ENCODE measurements at regions not wholly inside any gene's neighbourhood (a gene's known extent, or its start where the extent isn't known, plus 50 kb on each side); places are given as distances from the start of the nearest gene placed in this dataset.
A peak's percentile ranks its signal among the peaks of the same experiment; 100 is the strongest.

GRCh38 chr3:27658741-27659140 lies 63.4 kb downstream of the EOMES start:
- Histone ChIP-seq H3K27me3 (ENCODE audit: insufficient read depth, low read length) (no peaks in the 10 kb centered on the region), H3K9ac (ENCODE audit: low read length) (no peak overlapping the region), H4K20me1 (ENCODE audit: insufficient read depth) (no peaks in the 10 kb centered on the region), H3K36me3 (ENCODE audit: control insufficient read depth in 1 of 2, insufficient read depth in 2 of 2, low read length in 2 of 2) (no peaks in the 10 kb centered on the region), H3K27ac (ENCODE audit: low read depth, low read length) (no peak overlapping the region), H3K4me1 (ENCODE audit: control insufficient read depth in 1 of 2, insufficient read depth in 2 of 2, low read length in 2 of 2) (peaks cover 5% of the 10 kb centered on the region in 2 experiments; a peak in 3 of 4 replicates), H2AFZ (ENCODE audit: low read depth, low read length, poor library complexity, severe bottlenecking) (peak overlapping the region; percentile 88), H3K9me3 (ENCODE audit: control insufficient read depth in 1 of 2, insufficient read depth in 1 of 2, low read depth in 1 of 2, low read length in 2 of 2) (no peaks in the 10 kb centered on the region), H3K9me2 (ENCODE audit: insufficient read depth) (no peaks in the 10 kb centered on the region), H3K79me2 (ENCODE audit: insufficient read depth, low read length) (no peaks in the 10 kb centered on the region), H3K4me2 (ENCODE audit: low read length) (no peak overlapping the region), H3K4me3 (replicated peaks in 1 of 2; ENCODE audit: low read depth in 1 of 2, low read length in 2 of 2) (no peak overlapping the region)
- DNase-seq (ENCODE audit: low read depth, low spot score) (no peak), ATAC-seq (no peak)
- BruUV-seq (replicated peaks): no TSS peak
- ChIA-PET CTCF (interaction anchor here (0.9 to 1.9 kb wide), 4 partner anchors 9 to 23 kb away, joined by 4 to 6 read pairs (median 6); no protein-coding TSS in a partner anchor), POLR2A (no interaction called here), RAD21 (ENCODE audit: low non-redundant PET in 1 of 2, low total read pairs in 2 of 2, uncharacterized antibody in 2 of 2, unreplicated experiment in 2 of 2) (no interaction called here)
- TF ChIP-seq ZFX (IDR thresholded peaks at IDR 0.05) (no peak), ELF1 (IDR thresholded peaks at IDR 0.05; ENCODE audit: borderline replicate concordance, low read depth) (no peak)
- intact Hi-C loops (cut with micrococcal nuclease): loop anchor here (1.0 to 2.0 kb wide), 2 partner anchors 174 to 346 kb away; partner anchors contain the start of gene SLC4A7

- Histone ChIP-seq H3K36me3 (ENCODE audit: control insufficient read depth in 1 of 2, insufficient read depth in 2 of 2, low read length in 2 of 2) (no peaks in the 10 kb centered on the region), H3K9me3 (ENCODE audit: control insufficient read depth in 1 of 2, insufficient read depth in 1 of 2, low read depth in 1 of 2, low read length in 2 of 2) (no peaks in the 10 kb centered on the region), H3K27me3 (ENCODE audit: insufficient read depth, low read length) (no peaks in the 10 kb centered on the region), H3K27ac (ENCODE audit: low read depth, low read length) (no peak overlapping the region), H3K4me1 (ENCODE audit: control insufficient read depth in 1 of 2, insufficient read depth in 2 of 2, low read length in 2 of 2) (peaks cover 5% of the 10 kb centered on the region in 2 experiments; a peak in 3 of 4 replicates), H4K20me1 (ENCODE audit: insufficient read depth) (no peaks in the 10 kb centered on the region), H2AFZ (ENCODE audit: low read depth, low read length, poor library complexity, severe bottlenecking) (no peak overlapping the region), H3K4me3 (replicated peaks in 1 of 2; ENCODE audit: low read depth in 1 of 2, low read length in 2 of 2) (no peak overlapping the region), H3K9me2 (ENCODE audit: insufficient read depth) (no peaks in the 10 kb centered on the region), H3K9ac (ENCODE audit: low read length) (no peak overlapping the region), H3K79me2 (ENCODE audit: insufficient read depth, low read length) (no peaks in the 10 kb centered on the region), H3K4me2 (ENCODE audit: low read length) (no peak overlapping the region)
- no peak for DNase-seq (ENCODE audit: low read depth, low spot score)
- ChIA-PET RAD21 (ENCODE audit: low non-redundant PET in 1 of 2, low total read pairs in 2 of 2, uncharacterized antibody in 2 of 2, unreplicated experiment in 2 of 2) (no interaction called here), CTCF (interaction anchor here (0.9 kb wide), 1 partner anchor 9 kb away, joined by 4 read pairs; no protein-coding TSS in a partner anchor), POLR2A (no interaction called here)
- TF ChIP-seq EZH2phosphoT487 (IDR thresholded peaks at IDR 0.05; ENCODE audit: borderline replicate concordance): no peak
- no peak for ATAC-seq
- intact Hi-C loops (cut with micrococcal nuclease): loop anchor here (2.0 kb wide), 1 partner anchor 173 kb away; the partner anchor contains the start of gene SLC4A7
- no TSS peak for BruUV-seq (replicated peaks)
Measured at GRCh38 chr3:27657871-27658270, 64.3 kb downstream of the EOMES start.

- intact Hi-C loops (cut with micrococcal nuclease): no loop called here
- H3K27ac ChIP-seq (ENCODE audit: low read depth, low read length): no peak overlapping the region
- no peak for ATAC-seq
Measured at GRCh38 chr3:27657404-27657803, 64.7 kb downstream of the EOMES start.

More at GRCh38 chr3:27657404-27657803, 64.7 kb downstream of the EOMES start:
- BruUV-seq (replicated peaks): no TSS peak
- Histone ChIP-seq H3K4me2 (ENCODE audit: low read length) (no peak overlapping the region), H3K27me3 (ENCODE audit: insufficient read depth, low read length) (no peaks in the 10 kb centered on the region), H3K9me3 (ENCODE audit: control insufficient read depth in 1 of 2, insufficient read depth in 1 of 2, low read depth in 1 of 2, low read length in 2 of 2) (no peaks in the 10 kb centered on the region), H3K9ac (ENCODE audit: low read length) (no peak overlapping the region), H3K4me3 (replicated peaks in 1 of 2; ENCODE audit: low read depth in 1 of 2, low read length in 2 of 2) (no peak overlapping the region), H3K9me2 (ENCODE audit: insufficient read depth) (no peaks in the 10 kb centered on the region), H2AFZ (ENCODE audit: low read depth, low read length, poor library complexity, severe bottlenecking) (no peak overlapping the region), H3K4me1 (ENCODE audit: control insufficient read depth in 1 of 2, insufficient read depth in 2 of 2, low read length in 2 of 2) (peaks cover 5% of the 10 kb centered on the region in 2 experiments; a peak in 3 of 4 replicates), H3K36me3 (ENCODE audit: control insufficient read depth in 1 of 2, insufficient read depth in 2 of 2, low read length in 2 of 2) (no peaks in the 10 kb centered on the region), H3K79me2 (ENCODE audit: insufficient read depth, low read length) (no peaks in the 10 kb centered on the region), H4K20me1 (ENCODE audit: insufficient read depth) (no peaks in the 10 kb centered on the region)
- DNase-seq (ENCODE audit: low read depth, low spot score): no peak
- POLR2A ChIA-PET: no interaction called here
- CTCF ChIA-PET: no interaction called here
- RAD21 ChIA-PET (ENCODE audit: low non-redundant PET in 1 of 2, low total read pairs in 2 of 2, uncharacterized antibody in 2 of 2, unreplicated experiment in 2 of 2): no interaction called here
- no peak for TF ChIP-seq SP1 (IDR thresholded peaks at IDR 0.05; ENCODE audit: low read depth)
- TF ChIP-seq CBX3 (IDR thresholded peaks at IDR 0.05; ENCODE audit: low read depth): no peak
- TF ChIP-seq YY1 (IDR thresholded peaks at IDR 0.05; ENCODE audit: extremely low read depth, insufficient replicate concordance, low read depth, low read length): no peak
- TF ChIP-seq REST (IDR thresholded peaks at IDR 0.05; ENCODE audit: low read depth): no peak
